Ovary (tissue), 3 donors: ENCODE measurements at regions not wholly inside any gene's neighbourhood (a gene's known extent, or its start where the extent isn't known, plus 50 kb on each side); places are given as distances from the start of the nearest gene placed in this dataset.

Experiments used
- CTCF ChIP-seq, 3 donors: fragments of 450-650 bp in 2 of 3; fragments of 200-600 bp in 1 of 3; IDR thresholded peaks; one replicate each; pipeline versions ENCODE4 v1.5.1 to v1.8.0; 2016 to 2022; ENCODE audit warnings: antibody characterized with exemption in 3 of 3, mild to moderate bottlenecking in 1 of 3
- EP300 ChIP-seq: sonication (generic); formaldehyde crosslinking; IDR thresholded peaks from one replicate; pipeline ENCODE4 v1.6.1; 2017; ENCODE audit warnings: antibody characterized with exemption
- POLR2A ChIP-seq: fragments of 450-650 bp; IDR thresholded peaks from one replicate; pipeline ENCODE4 v1.6.1; 2017; ENCODE audit warnings: antibody characterized with exemption, mild to moderate bottlenecking, moderate library complexity
- donor health status: DM: no; HTN: no; CAD: no.

- TF ChIP-seq CTCF (IDR thresholded peaks at IDR 0.05) (no peak), POLR2A (no peak), EP300 (no peak)
Observed at GRCh38 chr1:79386730-79387129, 380.2 kb upstream of the ADGRL4 start.
